Fibroblast of lung (primary cell): ENCODE measurements at regions not wholly inside any gene's neighbourhood (a gene's known extent, or its start where the extent isn't known, plus 50 kb on each side); places are given as distances from the start of the nearest gene placed in this dataset.

ENCODE experiments used
- DNase-seq, 2 donors: peaks; one replicate each; pipeline versions ENCODE4 v3.0.0 to v3.0.0-alpha.2; 2010; ENCODE audit warnings: low read depth in 2 of 2
- H2AFZ ChIP-seq: 2 replicates; pipeline ENCODE4 v1.5.1; 2012; ENCODE audit warnings: low read length, control low read depth, inconsistent platforms
- H3K27ac ChIP-seq: 2 replicates; pipeline ENCODE4 v1.5.1; 2011; ENCODE audit warnings: low read length, control low read depth; ENCODE audit not compliant: insufficient read depth
- H3K27me3 ChIP-seq: 2 replicates; pipeline ENCODE4 v1.5.1; 2011; ENCODE audit warnings: mild to moderate bottlenecking, low read length; ENCODE audit not compliant: control insufficient read depth, insufficient read depth
- H3K36me3 ChIP-seq: 2 replicates; pipeline ENCODE4 v1.5.1; 2011; ENCODE audit warnings: low read length; ENCODE audit not compliant: control insufficient read depth, insufficient read depth
- H3K4me1 ChIP-seq: 2 replicates; pipeline ENCODE4 v1.5.1; 2011; ENCODE audit warnings: low read length; ENCODE audit not compliant: control insufficient read depth, insufficient read depth; ENCODE audit errors: extremely low read depth
- H3K4me2 ChIP-seq: 2 replicates; pipeline ENCODE4 v1.5.1; 2011; ENCODE audit warnings: low read length, control low read depth; ENCODE audit not compliant: insufficient read depth; ENCODE audit errors: extremely low read depth
- H3K4me3 ChIP-seq, 4 experiments: fragments of 200-600 bp in 1 of 4; sonication (generic) in 1 of 4; replicated peaks in 1 of 4; 2 replicates each; pipeline ENCODE4 v1.5.1; 2011 to 2016; ENCODE audit warnings: low read length in 4 of 4, low read depth in 3 of 4, mild to moderate bottlenecking in 3 of 4, control low read depth in 2 of 4, inconsistent platforms in 1 of 4, mixed read lengths in 1 of 4; ENCODE audit not compliant: insufficient read depth in 1 of 4; ENCODE audit errors: control extremely low read depth in 1 of 4
- H3K79me2 ChIP-seq: 2 replicates; pipeline ENCODE4 v1.5.1; 2012; ENCODE audit warnings: mild to moderate bottlenecking, low read length, inconsistent platforms; ENCODE audit not compliant: control insufficient read depth, insufficient read depth
- H3K9ac ChIP-seq: 2 replicates; pipeline ENCODE4 v1.5.1; 2011; ENCODE audit warnings: mild to moderate bottlenecking, low read length, control low read depth; ENCODE audit not compliant: insufficient read depth
- H3K9me3 ChIP-seq: 2 replicates; pipeline ENCODE4 v1.5.1; 2012; ENCODE audit warnings: low read depth, low read length; ENCODE audit not compliant: control insufficient read depth, insufficient read depth
- H4K20me1 ChIP-seq: 2 replicates; pipeline ENCODE4 v1.5.1; 2011; ENCODE audit warnings: low read length; ENCODE audit not compliant: control insufficient read depth, insufficient read depth; ENCODE audit errors: extremely low read depth
- EZH2 ChIP-seq: IDR thresholded peaks from 2 replicates; pipeline ENCODE4 v1.5.1; 2012; ENCODE audit warnings: low read length, control low read depth, mild to moderate bottlenecking; ENCODE audit errors: missing control alignments
- TF ChIP-seq, protein P1 (sequence below), 2 donors: IDR thresholded peaks in 1 of 2; conservative IDR thresholded peaks in 1 of 2; 1 replicate in 1 of 2; 2 replicates in 1 of 2; pipeline ENCODE4 v1.5.1; 2011 to 2012; ENCODE audit warnings: low read length in 2 of 2, control low read depth in 1 of 2, inconsistent platforms in 1 of 2, low read depth in 1 of 2, mild to moderate bottlenecking in 1 of 2

DNA sequence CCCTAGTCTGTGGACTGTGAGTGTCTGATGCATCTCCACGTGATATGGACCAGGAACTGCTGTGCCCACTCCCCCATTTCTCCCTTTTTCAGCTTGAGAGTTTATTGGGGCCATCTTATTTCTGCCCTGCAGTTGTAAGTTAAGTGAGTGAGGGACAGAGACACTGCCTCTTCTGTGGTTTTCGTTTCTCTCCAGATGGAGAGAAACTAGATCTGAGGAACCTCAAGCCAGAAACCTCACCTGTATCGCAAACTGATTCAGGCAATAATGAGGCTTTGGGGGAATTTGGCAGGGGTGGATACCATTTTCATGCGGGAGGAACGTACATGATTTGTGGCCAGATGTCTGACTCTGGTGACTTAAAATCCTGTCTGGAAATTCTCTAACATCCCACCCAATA lies 641.7 kb downstream of the TNS3 start:
- Histone ChIP-seq H3K79me2 (no peaks in the 10 kb centered on the region), H4K20me1 (no peaks in the 10 kb centered on the region), H3K9ac (no peak overlapping the region), H3K4me1 (no peaks in the 10 kb centered on the region), H2AFZ (no peak overlapping the region), H3K9me3 (no peaks in the 10 kb centered on the region), H3K36me3 (no peaks in the 10 kb centered on the region), H3K4me3 (no peak overlapping the region), H3K27me3 (no peaks in the 10 kb centered on the region), H3K4me2 (no peak overlapping the region), H3K27ac (no peak overlapping the region)
- no peak for DNase-seq
- TF ChIP-seq, protein P1, sequence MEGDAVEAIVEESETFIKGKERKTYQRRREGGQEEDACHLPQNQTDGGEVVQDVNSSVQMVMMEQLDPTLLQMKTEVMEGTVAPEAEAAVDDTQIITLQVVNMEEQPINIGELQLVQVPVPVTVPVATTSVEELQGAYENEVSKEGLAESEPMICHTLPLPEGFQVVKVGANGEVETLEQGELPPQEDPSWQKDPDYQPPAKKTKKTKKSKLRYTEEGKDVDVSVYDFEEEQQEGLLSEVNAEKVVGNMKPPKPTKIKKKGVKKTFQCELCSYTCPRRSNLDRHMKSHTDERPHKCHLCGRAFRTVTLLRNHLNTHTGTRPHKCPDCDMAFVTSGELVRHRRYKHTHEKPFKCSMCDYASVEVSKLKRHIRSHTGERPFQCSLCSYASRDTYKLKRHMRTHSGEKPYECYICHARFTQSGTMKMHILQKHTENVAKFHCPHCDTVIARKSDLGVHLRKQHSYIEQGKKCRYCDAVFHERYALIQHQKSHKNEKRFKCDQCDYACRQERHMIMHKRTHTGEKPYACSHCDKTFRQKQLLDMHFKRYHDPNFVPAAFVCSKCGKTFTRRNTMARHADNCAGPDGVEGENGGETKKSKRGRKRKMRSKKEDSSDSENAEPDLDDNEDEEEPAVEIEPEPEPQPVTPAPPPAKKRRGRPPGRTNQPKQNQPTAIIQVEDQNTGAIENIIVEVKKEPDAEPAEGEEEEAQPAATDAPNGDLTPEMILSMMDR (conservative IDR thresholded peaks at IDR 0.05 in 1 of 2, IDR thresholded peaks at IDR 0.05 in 1 of 2; ENCODE audit: low read depth in 1 of 2, low read length in 2 of 2) = no peak
- TF ChIP-seq EZH2 = no peak

DNA sequence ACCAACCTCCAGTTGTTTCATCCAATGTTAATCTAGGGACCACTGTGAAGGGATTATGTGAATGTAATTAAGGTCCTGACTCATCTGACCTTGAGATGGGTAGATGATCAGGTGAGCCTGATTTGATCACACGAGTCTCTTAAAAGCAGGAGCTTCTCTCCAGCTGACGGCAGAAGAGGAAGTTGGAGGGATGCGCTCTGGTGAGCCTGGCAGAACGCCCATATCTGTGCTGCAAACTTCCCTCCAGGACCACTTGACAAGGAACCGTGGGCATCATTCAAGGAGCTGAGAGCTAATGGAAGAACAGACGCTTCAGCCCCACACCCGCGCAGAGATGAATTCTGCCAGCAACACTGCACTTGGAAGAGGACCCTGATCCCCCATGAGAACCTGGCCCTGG lies 642.4 kb downstream of the TNS3 start:
- DNase-seq = no peak
- peaks cover under 1% of the 10 kb centered on the region for H3K4me1 ChIP-seq
- H3K27me3 ChIP-seq = no peaks in the 10 kb centered on the region
- no peaks in the 10 kb centered on the region for H3K36me3 ChIP-seq
- no peaks in the 10 kb centered on the region for H4K20me1 ChIP-seq
- no peak overlapping the region for H2AFZ ChIP-seq
- H3K4me3 ChIP-seq = no peak overlapping the region
- no peaks in the 10 kb centered on the region for H3K9me3 ChIP-seq
- H3K79me2 ChIP-seq = no peaks in the 10 kb centered on the region
- TF ChIP-seq, protein P1 (conservative IDR thresholded peaks at IDR 0.05 in 1 of 2, IDR thresholded peaks at IDR 0.05 in 1 of 2; ENCODE audit: low read depth in 1 of 2, low read length in 2 of 2) = no peak
- TF ChIP-seq EZH2 = no peak
- H3K4me2 ChIP-seq = no peak overlapping the region
- H3K27ac ChIP-seq = no peak overlapping the region
- no peak overlapping the region for H3K9ac ChIP-seq

DNA sequence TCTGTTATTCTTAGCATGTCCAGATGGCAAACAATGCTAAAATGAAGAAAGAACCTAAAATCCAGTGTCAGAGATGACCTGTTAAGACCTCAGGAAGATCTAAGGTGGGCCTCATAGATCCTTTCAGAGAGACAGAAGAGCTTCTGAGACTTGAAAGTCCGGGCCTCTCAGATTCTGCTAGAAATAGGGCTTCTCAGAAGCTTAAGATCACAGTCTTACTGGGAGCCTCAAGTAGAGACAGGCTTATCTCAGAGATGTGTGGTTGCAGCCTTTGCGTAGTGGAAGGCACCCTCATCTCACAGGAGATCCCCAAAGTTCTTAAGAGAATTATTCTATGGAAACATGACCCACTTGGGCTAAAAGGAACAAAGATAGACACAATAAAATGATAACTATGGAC lies 642.8 kb downstream of the TNS3 start:
- Histone ChIP-seq H3K9ac (no peak overlapping the region), H3K4me3 (no peak overlapping the region), H2AFZ (no peak overlapping the region), H3K27ac (no peak overlapping the region), H3K4me1 (peaks cover 5% of the 10 kb centered on the region), H3K4me2 (no peak overlapping the region), H3K36me3 (no peaks in the 10 kb centered on the region), H3K9me3 (no peaks in the 10 kb centered on the region), H3K27me3 (no peaks in the 10 kb centered on the region), H4K20me1 (no peaks in the 10 kb centered on the region), H3K79me2 (no peaks in the 10 kb centered on the region)
- TF ChIP-seq EZH2 = no peak
- TF ChIP-seq, protein P1 (conservative IDR thresholded peaks at IDR 0.05 in 1 of 2, IDR thresholded peaks at IDR 0.05 in 1 of 2; ENCODE audit: low read depth in 1 of 2, low read length in 2 of 2) = no peak
- no peak for DNase-seq
